ENCODE measurements at regions not wholly inside any gene's neighbourhood (a gene's known extent, or its start where the extent isn't known, plus 50 kb on each side); places are given as distances from the start of the nearest gene placed in this dataset.

DNA sequence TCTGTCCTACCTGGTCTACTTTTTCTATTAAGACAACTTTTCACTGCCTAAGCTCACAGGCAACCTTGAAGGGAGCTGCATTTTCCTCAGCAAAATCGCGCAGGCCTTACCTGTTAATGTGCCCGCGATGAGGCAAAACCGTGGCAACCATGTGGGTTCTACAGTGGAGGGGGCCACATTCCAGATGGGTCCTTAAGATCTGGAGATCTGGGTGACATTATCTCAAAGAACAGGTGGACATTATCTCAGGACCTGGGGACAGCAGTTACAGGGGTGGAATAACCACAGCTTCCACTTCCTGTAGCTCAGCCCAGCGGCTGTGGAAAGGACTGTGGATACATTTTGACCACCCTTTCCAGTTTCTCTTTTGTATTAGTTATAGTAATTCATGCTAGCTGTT is 112.8 kb upstream of the PTCH1 start:
- DNase-seq (ENCODE audit: extremely low read depth in 1 of 2, low read depth in 1 of 2), result no peak

- no peak for DNase-seq (ENCODE audit: extremely low read depth in 1 of 2, low read depth in 1 of 2)
These were observed 111.0 kb upstream of the PTCH1 start for GRCh38 chr9:95627802-95628201.

DNA sequence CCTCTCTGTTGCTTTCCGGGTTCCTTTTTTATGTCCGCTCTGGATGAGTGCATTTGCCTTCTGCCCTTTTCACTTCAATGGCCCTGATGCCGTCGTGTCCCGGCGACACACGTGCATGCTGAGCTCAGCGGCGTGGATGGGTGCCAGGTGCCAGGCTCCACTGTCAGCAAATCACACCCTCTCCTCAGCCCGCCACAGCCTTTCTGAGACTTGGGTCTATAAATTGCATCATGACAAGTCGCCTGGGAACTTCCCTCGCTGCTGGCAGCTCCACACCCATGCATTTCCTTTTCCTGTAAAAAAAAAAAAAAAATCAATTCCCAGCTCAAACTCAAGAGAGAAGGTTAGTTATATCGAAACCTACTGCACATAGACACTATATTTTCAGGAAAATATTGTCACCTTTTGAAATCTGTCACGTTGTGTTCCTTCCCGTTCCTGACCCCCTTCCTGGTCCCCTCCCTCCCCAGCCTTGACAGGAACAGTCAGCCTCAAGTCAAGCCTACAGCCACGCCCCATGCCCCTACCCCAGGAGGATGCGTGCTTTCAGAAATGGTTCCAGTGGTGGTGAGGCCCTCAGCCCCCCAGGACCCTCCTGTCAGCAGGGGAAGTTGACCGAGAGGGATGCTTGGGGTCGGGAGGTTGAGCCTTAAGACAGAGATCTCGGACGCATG is 110.3 kb upstream of the PTCH1 start:
- DNase-seq (ENCODE audit: extremely low read depth in 1 of 2, low read depth in 1 of 2), result peak in 1 of 2 donors; percentile 28

GRCh38 chr9:95626341-95626740 is 109.6 kb upstream of the PTCH1 start:
- DNase-seq (ENCODE audit: extremely low read depth in 1 of 2, low read depth in 1 of 2), result no peak

DNA sequence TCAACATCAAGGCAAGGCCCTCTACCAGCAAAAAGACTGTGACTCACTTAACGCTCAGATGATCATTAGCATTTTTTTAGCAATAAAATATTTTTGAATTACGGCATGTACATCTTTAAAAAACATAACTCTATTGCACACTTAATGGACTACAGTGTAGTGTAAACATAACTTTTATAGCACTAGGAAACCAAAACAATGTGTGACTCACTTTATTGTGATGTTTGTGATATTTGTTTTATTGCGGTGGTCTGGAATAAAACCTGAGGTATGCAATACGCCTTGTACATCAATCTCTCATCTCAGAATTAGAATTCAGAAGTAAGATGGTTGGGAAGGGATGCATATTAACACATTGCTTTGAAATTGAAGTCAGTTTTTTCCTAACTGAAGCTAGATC is 106.9 kb upstream of the PTCH1 start:
- DNase-seq (ENCODE audit: extremely low read depth in 1 of 2, low read depth in 1 of 2), result no peak

DNA sequence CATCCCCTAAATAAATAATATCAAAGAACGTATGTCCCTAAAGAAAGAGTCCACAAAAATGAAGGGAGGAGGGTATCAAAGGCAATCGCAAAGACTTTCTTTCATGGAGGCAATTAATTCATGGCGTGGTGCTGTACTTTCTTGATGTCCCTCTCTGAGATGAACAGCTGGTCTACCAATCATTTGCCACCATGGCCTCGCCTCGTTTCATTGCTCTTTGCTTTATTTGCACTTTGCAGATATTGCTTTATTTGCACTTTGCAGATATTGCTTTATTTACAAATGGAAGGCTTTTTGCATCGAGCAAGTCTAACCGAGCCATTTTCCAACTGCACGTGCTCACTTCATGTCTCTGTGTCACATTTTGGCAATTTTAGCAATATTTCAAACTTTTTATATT is 104.0 kb upstream of the PTCH1 start:
- no peak for DNase-seq (ENCODE audit: extremely low read depth in 1 of 2, low read depth in 1 of 2)

GRCh38 chr9:95620314-95620713 is 103.5 kb upstream of the PTCH1 start:
- DNase-seq (ENCODE audit: extremely low read depth in 1 of 2, low read depth in 1 of 2), result no peak

DNA sequence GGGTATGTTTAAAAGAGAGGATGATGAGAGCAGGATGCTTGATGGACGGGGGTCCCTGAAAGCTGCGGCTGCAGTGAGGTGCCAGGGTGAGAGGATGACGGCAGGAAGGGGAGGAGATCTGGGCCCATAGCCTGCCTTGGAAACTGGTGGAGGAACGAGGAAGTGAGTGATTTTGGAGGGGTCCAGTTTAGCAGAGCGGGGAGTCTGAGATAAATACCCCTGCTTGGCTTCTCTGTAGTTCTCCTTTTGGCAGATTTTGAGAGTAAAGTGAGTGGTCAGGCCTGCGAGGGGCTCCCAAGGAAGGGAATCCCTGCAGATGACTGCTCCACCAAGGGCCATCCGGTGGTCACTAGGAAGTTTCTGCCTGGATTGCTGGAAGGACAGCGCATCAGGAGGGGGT is 98.5 kb upstream of the PTCH1 start:
- DNase-seq (ENCODE audit: extremely low read depth in 1 of 2, low read depth in 1 of 2), result no peak

DNA sequence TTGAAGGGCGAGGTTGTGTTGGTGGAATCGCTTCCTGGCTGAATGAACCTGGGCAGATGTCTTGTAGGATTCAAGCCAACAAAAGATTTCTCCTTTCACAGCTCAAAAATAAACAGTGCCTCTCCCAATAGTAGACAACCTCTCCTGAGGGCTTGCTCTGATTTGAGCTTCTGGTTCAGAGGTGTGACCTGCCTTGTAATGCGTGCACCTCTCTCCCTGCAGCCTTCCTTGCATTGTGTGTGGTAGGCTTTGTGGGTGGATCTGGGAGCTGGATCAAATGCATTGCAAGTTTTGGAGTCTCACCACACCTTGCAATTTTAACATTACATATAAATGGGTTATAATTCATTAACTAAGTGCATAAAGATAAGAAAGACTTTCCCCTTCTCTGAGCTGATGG is 96.9 kb upstream of the PTCH1 start:
- no peak for DNase-seq (ENCODE audit: extremely low read depth in 1 of 2, low read depth in 1 of 2)

DNA sequence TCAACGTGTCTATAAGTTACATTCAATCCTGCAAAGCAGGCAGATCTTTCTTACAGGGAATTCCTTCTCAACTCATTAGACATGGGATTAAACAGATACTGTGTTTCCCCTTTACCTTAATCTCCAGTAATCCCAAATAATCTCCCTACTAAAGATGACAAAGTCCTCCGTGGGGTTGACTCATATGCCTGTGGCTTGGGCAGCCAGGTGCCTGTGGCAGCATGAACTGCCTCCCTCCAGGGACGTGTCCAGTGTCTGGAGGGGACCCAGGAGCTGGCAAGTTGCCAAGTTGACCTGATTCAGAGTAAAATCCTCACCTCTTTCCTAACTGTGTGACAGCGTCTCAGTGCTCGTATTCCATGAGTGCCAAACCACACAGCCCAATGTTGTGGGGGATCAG is 94.6 kb upstream of the PTCH1 start:
- no peak for DNase-seq (ENCODE audit: extremely low read depth in 1 of 2, low read depth in 1 of 2)

DNA sequence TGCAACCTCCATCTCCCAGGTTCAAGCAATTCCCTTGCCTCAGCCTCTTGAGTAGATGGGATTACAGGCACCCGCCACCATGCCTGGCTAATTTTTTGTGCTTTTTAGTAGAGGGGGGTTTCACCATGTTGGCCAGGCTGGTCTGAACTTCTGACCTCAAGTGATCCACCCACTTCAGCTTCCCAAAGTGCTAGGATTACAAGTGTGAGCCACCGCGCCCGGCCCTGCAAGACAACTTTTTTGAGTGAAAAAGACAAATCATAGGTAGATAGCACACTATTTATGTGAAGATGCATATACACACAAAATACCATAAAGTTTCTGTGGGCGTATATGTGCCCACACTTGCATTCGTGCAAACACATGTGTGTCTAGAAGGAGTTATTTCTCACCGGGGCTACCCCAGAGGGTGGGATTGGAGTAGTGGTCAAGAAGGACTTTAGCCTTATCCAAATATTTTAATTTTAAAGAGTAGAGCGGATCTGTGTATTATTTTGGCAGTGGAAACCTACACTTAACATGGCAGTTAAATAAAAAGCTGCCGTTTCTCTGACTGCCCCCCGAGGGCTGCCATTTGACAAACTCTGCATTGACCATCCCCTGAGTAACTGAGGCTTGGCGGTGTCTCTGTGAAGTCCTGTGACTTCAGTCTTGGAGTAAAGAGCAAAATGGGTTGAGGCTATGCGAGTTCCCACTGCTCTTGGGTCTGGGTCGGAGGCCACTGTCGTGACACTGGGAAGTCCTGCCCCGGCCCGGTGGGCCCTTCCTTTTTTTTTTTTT is 93.4 kb upstream of the PTCH1 start:
- DNase-seq (ENCODE audit: extremely low read depth in 1 of 2, low read depth in 1 of 2), result no peak

DNA sequence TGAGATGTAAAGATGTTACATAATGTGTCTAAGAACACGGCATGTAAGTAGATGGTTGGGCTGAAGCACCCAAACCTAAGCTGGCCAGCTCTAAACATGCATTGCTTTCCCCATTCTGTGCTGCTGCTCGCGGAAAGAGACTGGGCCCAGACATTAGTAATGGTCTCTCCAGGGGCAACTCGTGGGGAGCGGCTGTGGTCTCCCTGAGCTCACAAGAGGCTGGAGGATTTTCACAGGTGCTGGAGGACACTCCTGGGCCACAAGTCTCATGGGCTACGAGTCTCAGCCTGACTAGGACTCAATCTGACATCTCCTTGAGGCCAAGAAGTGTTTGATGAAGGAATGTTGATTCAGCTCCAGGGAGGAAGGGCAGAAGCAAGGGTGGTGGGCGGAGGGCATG is 92.7 kb upstream of the PTCH1 start:
- DNase-seq (ENCODE audit: extremely low read depth in 1 of 2, low read depth in 1 of 2), result no peak

- DNase-seq (ENCODE audit: extremely low read depth in 1 of 2, low read depth in 1 of 2), result no peak
These were observed 91.6 kb upstream of the PTCH1 start for GRCh38 chr9:95608341-95608740.

DNA sequence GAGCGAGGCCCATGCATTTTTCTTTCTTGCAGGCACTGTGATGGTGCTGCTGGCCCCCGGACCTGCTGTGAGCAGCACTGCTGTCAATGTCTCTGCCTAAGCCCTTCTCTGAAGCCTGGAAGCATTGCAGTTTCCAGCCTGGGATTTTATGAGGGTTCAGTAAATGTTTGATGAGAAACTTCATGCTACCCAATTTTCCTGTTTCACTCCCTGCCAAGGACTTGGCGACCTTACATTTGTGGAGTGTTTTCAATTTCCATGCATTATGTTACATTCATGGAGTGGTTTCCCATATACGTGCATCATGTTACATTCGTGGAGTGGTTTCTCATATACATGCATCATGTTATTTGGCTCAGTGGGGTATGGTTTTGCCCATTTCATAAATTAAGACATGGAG is 90.7 kb upstream of the PTCH1 start:
- no peak for DNase-seq (ENCODE audit: extremely low read depth in 1 of 2, low read depth in 1 of 2)

- no peak for DNase-seq (ENCODE audit: extremely low read depth in 1 of 2, low read depth in 1 of 2)
These were observed 89.9 kb upstream of the PTCH1 start for GRCh38 chr9:95606489-95607350.

- no peak for DNase-seq (ENCODE audit: extremely low read depth in 1 of 2, low read depth in 1 of 2)
These were observed 89.2 kb upstream of the PTCH1 start for GRCh38 chr9:95605816-95606488.

- DNase-seq (ENCODE audit: extremely low read depth in 1 of 2, low read depth in 1 of 2), result no peak
These were observed 88.3 kb upstream of the PTCH1 start for GRCh38 chr9:95605101-95605500.

DNA sequence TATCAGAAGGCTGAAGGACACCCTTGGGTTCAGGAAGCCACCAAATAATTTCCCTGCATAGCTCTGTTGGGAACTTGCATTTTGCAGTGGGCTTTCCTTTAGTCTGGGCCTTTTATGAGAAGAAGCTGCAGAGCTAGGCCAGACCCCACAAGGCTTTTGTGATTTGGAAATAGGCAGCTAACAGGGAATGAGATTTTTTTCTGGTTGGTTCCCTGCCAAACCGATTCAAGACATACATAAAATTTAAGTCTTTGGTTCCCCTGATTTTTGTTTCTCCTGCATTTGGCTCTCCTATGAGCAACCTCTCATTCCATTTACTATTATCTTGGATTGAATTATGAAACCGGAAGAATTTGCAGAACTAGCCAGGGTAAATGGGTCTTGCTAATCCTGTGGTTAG is 81.5 kb upstream of the PTCH1 start:
- no peak for DNase-seq (ENCODE audit: extremely low read depth in 1 of 2, low read depth in 1 of 2)

- DNase-seq (ENCODE audit: extremely low read depth in 1 of 2, low read depth in 1 of 2), result no peak
These were observed 79.0 kb upstream of the PTCH1 start for GRCh38 chr9:95595721-95596295.

DNA sequence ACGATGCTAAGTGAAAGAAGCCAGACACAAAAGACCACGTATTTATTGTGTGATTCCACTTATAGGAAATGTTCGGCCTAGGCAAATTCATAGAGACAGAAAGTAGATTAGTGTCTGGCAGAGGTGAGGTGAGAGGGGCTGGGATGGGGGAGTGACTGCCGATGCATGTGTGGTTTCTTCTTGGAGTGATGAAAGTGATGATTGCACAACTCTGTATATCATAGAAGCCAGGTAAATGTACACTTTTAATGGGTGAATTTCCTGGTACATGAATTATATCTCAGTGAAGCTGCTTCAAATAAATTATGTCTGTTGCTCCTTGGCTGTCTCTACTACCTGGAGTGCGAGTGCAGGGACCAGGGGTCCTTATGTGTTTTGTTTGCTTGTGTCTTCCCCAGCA is 76.2 kb upstream of the PTCH1 start:
- no peak for DNase-seq (ENCODE audit: extremely low read depth in 1 of 2, low read depth in 1 of 2)

All from stimulated activated CD8-positive, alpha-beta memory T cell treated with anti-CD3 and anti-CD28 coated beads, Interleukin-7, amount 100 ng/mL, for 48 hours (primary cell).